K562 (cell line): ENCODE measurements at regions not wholly inside any gene's neighbourhood (a gene's known extent, or its start where the extent isn't known, plus 50 kb on each side); places are given as distances from the start of the nearest gene placed in this dataset.

Source experiments
- CHAMP1 ChIP-seq: fragments of 450-650 bp; IDR thresholded peaks from 2 replicates; pipeline ENCODE4 v1.6.1; 2016; ENCODE audit warnings: mild to moderate bottlenecking
- EP300 ChIP-seq: IDR thresholded peaks from 2 replicates; pipeline ENCODE4 v1.6.1; 2012; ENCODE audit warnings: low read length, improper control_type of control experiment
- ESRRB ChIP-seq: fragments of 250-450 bp; sonication (Bioruptor Pico); IDR thresholded peaks from 2 replicates; pipeline ENCODE4 v1.5.0; 2020; ENCODE audit warnings: mild to moderate bottlenecking, moderate library complexity, borderline replicate concordance
- HCFC1 ChIP-seq: IDR thresholded peaks from 2 replicates; pipeline ENCODE4 v1.6.1; 2012; ENCODE audit warnings: low read depth, low read length, improper control_type of control experiment
- MTA3 ChIP-seq: fragments of 450-650 bp; formaldehyde crosslinking; IDR thresholded peaks from 2 replicates; pipeline ENCODE4 v1.6.1; 2017; ENCODE audit warnings: mild to moderate bottlenecking, borderline replicate concordance
- POLR2AphosphoS2 ChIP-seq: IDR thresholded peaks from 2 replicates; pipeline ENCODE4 v1.6.1; 2012; ENCODE audit warnings: low read length, improper control_type of control experiment
- RNF2 ChIP-seq: sonication (generic); IDR thresholded peaks from 2 replicates; pipeline ENCODE4 v1.6.1; 2016
- TAF1 ChIP-seq: IDR thresholded peaks from 2 replicates; pipeline ENCODE4 v1.6.1; 2011; ENCODE audit warnings: mild to moderate bottlenecking, low read length, moderate library complexity; ENCODE audit not compliant: insufficient read depth, control insufficient read depth, severe bottlenecking; ENCODE audit errors: extremely low read depth
- USF1 ChIP-seq: sonication (generic); formaldehyde crosslinking; IDR thresholded peaks from 2 replicates; pipeline ENCODE4 v1.9.0; 2022; ENCODE audit warnings: mild to moderate bottlenecking, missing genetic modification reagents
- ZFP30 ChIP-seq: fragments of 250-450 bp; sonication (Bioruptor Pico); IDR thresholded peaks from 2 replicates; pipeline ENCODE4 v1.8.0; 2022; ENCODE audit warnings: moderate library complexity, mild to moderate bottlenecking, inconsistent platforms, borderline replicate concordance
- ZNF512 ChIP-seq: IDR thresholded peaks from 2 replicates; pipeline ENCODE4 v1.6.1; 2016; ENCODE audit warnings: missing genetic modification characterization, missing compliant biosample characterization
- ZNF707 ChIP-seq: fragments of 250-450 bp; sonication (Bioruptor Pico); conservative IDR thresholded peaks from 2 replicates; pipeline ENCODE4 v1.8.0; 2022; ENCODE audit warnings: inconsistent platforms, mild to moderate bottlenecking, moderate library complexity
- TF ChIP-seq, protein P1 (sequence below): fragments of 450-650 bp; IDR thresholded peaks from 2 replicates; pipeline ENCODE4 v1.6.1; 2017; ENCODE audit warnings: antibody characterized with exemption, mild to moderate bottlenecking
- TF ChIP-seq, protein P2 (sequence below), 3 experiments: IDR thresholded peaks in 2 of 3; conservative IDR thresholded peaks in 1 of 3; 2 replicates each; pipeline ENCODE4 v1.5.1; 2011 to 2012; ENCODE audit warnings: low read length in 3 of 3, mild to moderate bottlenecking in 3 of 3, control low read depth in 2 of 3, improper control_type of control experiment in 1 of 3, inconsistent platforms in 1 of 3, low read depth in 1 of 3, mixed read lengths in 1 of 3, moderate library complexity in 1 of 3; ENCODE audit not compliant: insufficient read depth in 2 of 3

DNA sequence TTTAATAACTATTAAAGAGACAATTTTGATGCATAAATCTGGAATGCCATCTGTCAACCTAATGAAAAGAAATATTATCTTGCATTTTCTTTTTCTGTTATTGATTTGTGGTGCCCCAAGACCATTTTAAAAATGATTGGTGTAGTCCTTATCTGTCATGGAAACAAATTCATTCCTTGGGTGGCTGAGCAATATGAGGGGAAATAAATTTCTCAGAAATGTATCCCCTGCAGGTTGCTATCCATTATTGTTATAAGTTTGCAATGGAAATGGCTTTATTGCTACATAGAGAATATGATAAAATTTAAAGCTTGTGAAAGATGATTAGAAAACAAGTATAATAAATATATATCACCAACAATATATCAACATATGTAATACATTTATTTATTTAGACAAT lies 607.0 kb downstream of the DNAJB9 start:
- TF ChIP-seq POLR2AphosphoS2 (no peak), TAF1 (no peak), ZFP30 (CRISPR knock-in tag) (no peak), MTA3 (no peak), USF1 (CRISPR knock-in tag) (no peak), CHAMP1 (no peak), ZNF512 (no peak), ESRRB (CRISPR knock-in tag) (no peak), ZNF707 (CRISPR knock-in tag) (no peak), RNF2 (no peak), EP300 (no peak), HCFC1 (no peak)
- TF ChIP-seq, protein P1, sequence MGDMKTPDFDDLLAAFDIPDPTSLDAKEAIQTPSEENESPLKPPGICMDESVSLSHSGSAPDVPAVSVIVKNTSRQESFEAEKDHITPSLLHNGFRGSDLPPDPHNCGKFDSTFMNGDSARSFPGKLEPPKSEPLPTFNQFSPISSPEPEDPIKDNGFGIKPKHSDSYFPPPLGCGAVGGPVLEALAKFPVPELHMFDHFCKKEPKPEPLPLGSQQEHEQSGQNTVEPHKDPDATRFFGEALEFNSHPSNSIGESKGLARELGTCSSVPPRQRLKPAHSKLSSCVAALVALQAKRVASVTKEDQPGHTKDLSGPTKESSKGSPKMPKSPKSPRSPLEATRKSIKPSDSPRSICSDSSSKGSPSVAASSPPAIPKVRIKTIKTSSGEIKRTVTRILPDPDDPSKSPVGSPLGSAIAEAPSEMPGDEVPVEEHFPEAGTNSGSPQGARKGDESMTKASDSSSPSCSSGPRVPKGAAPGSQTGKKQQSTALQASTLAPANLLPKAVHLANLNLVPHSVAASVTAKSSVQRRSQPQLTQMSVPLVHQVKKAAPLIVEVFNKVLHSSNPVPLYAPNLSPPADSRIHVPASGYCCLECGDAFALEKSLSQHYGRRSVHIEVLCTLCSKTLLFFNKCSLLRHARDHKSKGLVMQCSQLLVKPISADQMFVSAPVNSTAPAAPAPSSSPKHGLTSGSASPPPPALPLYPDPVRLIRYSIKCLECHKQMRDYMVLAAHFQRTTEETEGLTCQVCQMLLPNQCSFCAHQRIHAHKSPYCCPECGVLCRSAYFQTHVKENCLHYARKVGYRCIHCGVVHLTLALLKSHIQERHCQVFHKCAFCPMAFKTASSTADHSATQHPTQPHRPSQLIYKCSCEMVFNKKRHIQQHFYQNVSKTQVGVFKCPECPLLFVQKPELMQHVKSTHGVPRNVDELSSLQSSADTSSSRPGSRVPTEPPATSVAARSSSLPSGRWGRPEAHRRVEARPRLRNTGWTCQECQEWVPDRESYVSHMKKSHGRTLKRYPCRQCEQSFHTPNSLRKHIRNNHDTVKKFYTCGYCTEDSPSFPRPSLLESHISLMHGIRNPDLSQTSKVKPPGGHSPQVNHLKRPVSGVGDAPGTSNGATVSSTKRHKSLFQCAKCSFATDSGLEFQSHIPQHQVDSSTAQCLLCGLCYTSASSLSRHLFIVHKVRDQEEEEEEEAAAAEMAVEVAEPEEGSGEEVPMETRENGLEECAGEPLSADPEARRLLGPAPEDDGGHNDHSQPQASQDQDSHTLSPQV: no peak
- TF ChIP-seq, protein P2, sequence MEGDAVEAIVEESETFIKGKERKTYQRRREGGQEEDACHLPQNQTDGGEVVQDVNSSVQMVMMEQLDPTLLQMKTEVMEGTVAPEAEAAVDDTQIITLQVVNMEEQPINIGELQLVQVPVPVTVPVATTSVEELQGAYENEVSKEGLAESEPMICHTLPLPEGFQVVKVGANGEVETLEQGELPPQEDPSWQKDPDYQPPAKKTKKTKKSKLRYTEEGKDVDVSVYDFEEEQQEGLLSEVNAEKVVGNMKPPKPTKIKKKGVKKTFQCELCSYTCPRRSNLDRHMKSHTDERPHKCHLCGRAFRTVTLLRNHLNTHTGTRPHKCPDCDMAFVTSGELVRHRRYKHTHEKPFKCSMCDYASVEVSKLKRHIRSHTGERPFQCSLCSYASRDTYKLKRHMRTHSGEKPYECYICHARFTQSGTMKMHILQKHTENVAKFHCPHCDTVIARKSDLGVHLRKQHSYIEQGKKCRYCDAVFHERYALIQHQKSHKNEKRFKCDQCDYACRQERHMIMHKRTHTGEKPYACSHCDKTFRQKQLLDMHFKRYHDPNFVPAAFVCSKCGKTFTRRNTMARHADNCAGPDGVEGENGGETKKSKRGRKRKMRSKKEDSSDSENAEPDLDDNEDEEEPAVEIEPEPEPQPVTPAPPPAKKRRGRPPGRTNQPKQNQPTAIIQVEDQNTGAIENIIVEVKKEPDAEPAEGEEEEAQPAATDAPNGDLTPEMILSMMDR (IDR thresholded peaks at IDR 0.05 in 2 of 3, conservative IDR thresholded peaks at IDR 0.05 in 1 of 3; ENCODE audit: insufficient read depth in 2 of 3, low read depth in 1 of 3, low read length in 3 of 3): no peak
